GM23248 (cell line): ENCODE measurements at regions not wholly inside any gene's neighbourhood (a gene's known extent, or its start where the extent isn't known, plus 50 kb on each side); places are given as distances from the start of the nearest gene placed in this dataset.

Experiments
- DNase-seq: peaks from one replicate; pipeline ENCODE4 v3.0.0-alpha.2; 2015
- H2AFZ ChIP-seq: fragments of 200-600 bp; sonication (generic); 2 replicates; pipeline ENCODE4 v1.6.1; 2016; ENCODE audit warnings: antibody characterized with exemption
- H3F3A ChIP-seq: fragments of 200-600 bp; sonication (generic); 2 replicates; pipeline ENCODE4 v1.6.1; 2016; ENCODE audit warnings: mild to moderate bottlenecking, antibody characterized with exemption, mixed run types; ENCODE audit not compliant: insufficient read depth
- H3K27ac ChIP-seq: fragments of 200-600 bp; sonication (generic); 2 replicates; pipeline ENCODE4 v1.5.1; 2016; ENCODE audit warnings: mild to moderate bottlenecking
- H3K27me3 ChIP-seq: fragments of 200-600 bp; sonication (generic); replicated peaks from 2 replicates; pipeline ENCODE4 v1.6.1; 2016; ENCODE audit warnings: mild to moderate bottlenecking; ENCODE audit not compliant: insufficient read depth
- H3K36me3 ChIP-seq: fragments of 200-600 bp; sonication (generic); 2 replicates; pipeline ENCODE4 v1.6.1; 2016; ENCODE audit warnings: low read depth, mild to moderate bottlenecking
- H3K4me1 ChIP-seq: fragments of 200-600 bp; sonication (generic); 2 replicates; pipeline ENCODE4 v1.6.1; 2016; ENCODE audit warnings: mild to moderate bottlenecking; ENCODE audit not compliant: insufficient read depth
- H3K4me2 ChIP-seq: fragments of 200-600 bp; sonication (generic); one replicate; pipeline ENCODE4 v1.6.1; 2016; ENCODE audit warnings: mild to moderate bottlenecking; ENCODE audit not compliant: unreplicated experiment
- H3K4me3 ChIP-seq: fragments of 200-600 bp; sonication (generic); 2 replicates; pipeline ENCODE4 v1.5.1; 2016; ENCODE audit warnings: mild to moderate bottlenecking
- H3K79me2 ChIP-seq: fragments of 200-600 bp; sonication (generic); 2 replicates; pipeline ENCODE4 v1.6.1; 2016; ENCODE audit warnings: mild to moderate bottlenecking; ENCODE audit not compliant: insufficient read depth
- H3K9ac ChIP-seq: fragments of 200-600 bp; sonication (generic); 2 replicates; pipeline ENCODE4 v1.6.1; 2016; ENCODE audit warnings: mild to moderate bottlenecking
- H3K9me2 ChIP-seq: fragments of 200-600 bp; sonication (generic); 2 replicates; pipeline ENCODE4 v1.6.1; 2016; ENCODE audit warnings: mixed run types, mild to moderate bottlenecking, moderate library complexity; ENCODE audit not compliant: insufficient read depth
- H3K9me3 ChIP-seq: fragments of 200-600 bp; sonication (generic); one replicate; pipeline ENCODE4 v1.6.1; 2017; ENCODE audit warnings: low read depth
- H4K20me1 ChIP-seq: fragments of 200-600 bp; sonication (generic); 2 replicates; pipeline ENCODE4 v1.6.0; 2016; ENCODE audit not compliant: insufficient read depth
- EZH2 ChIP-seq: fragments of 200-600 bp; sonication (generic); IDR thresholded peaks from 2 replicates; pipeline ENCODE4 v1.6.1; 2018; ENCODE audit warnings: antibody characterized with exemption, mild to moderate bottlenecking; ENCODE audit not compliant: insufficient read depth, poor library complexity, severe bottlenecking
- EZH2phosphoT487 ChIP-seq: fragments of 200-600 bp; sonication (generic); IDR thresholded peaks from 2 replicates; pipeline ENCODE4 v1.6.1; 2018; ENCODE audit warnings: antibody characterized with exemption, moderate library complexity, mild to moderate bottlenecking, low read depth; ENCODE audit not compliant: insufficient read depth
- WGBS, 2 experiments: methylation state at CpG; one replicate each; pipeline ENCODE4 v1.1.6; 2015 to 2017; ENCODE audit warnings: low lambda C conversion rate in 2 of 2, low coverage in 1 of 2; ENCODE audit errors: missing lambda C conversion rate in 2 of 2; 5-methylcytosine and 5-hydroxymethylcytosine counted together
- in situ Hi-C: fragments of 300-500 bp; cut with MboI; formaldehyde crosslinking; loops from 2 replicates; pipeline ENCODE4 v1.15.0; 2020

- H3K9me3 ChIP-seq = no peaks in the 10 kb centered on the region
- H3K4me3 ChIP-seq = no peak overlapping the region
- in situ Hi-C loops = no loop called here
- H3F3A ChIP-seq = no peaks in the 10 kb centered on the region
- WGBS, 2 experiments = 16 to 29% methylated on average over 1 of the region's 1 CpG
- no peak overlapping the region for H3K27ac ChIP-seq
- H3K27me3 ChIP-seq = no peaks in the 10 kb centered on the region
- no peak for DNase-seq
- H3K79me2 ChIP-seq = no peaks in the 10 kb centered on the region
- no peaks in the 10 kb centered on the region for H3K4me1 ChIP-seq
- H3K4me2 ChIP-seq = no peak overlapping the region
- no peak overlapping the region for H2AFZ ChIP-seq
- H4K20me1 ChIP-seq = no peaks in the 10 kb centered on the region
- TF ChIP-seq EZH2 (no peak), EZH2phosphoT487 (no peak)
- no peak overlapping the region for H3K9ac ChIP-seq
- H3K36me3 ChIP-seq = no peaks in the 10 kb centered on the region
- no peaks in the 10 kb centered on the region for H3K9me2 ChIP-seq
Observed at GRCh38 chr5:120917214-120917758, 453.2 kb downstream of the PRR16 start.

- H2AFZ ChIP-seq = no peak overlapping the region
- no peaks in the 10 kb centered on the region for H4K20me1 ChIP-seq
- peak; percentile 5 for DNase-seq
- no peaks in the 10 kb centered on the region for H3K9me3 ChIP-seq
- WGBS, 2 experiments = 93 to 94% methylated on average over 2 of the region's 2 CpGs
- in situ Hi-C loops = no loop called here
- H3K4me3 ChIP-seq = no peak overlapping the region
- no peaks in the 10 kb centered on the region for H3K79me2 ChIP-seq
- H3K27ac ChIP-seq = no peak overlapping the region
- H3K27me3 ChIP-seq = no peaks in the 10 kb centered on the region
- TF ChIP-seq EZH2 = no peak
- no peak for TF ChIP-seq EZH2phosphoT487
- H3K9me2 ChIP-seq = no peaks in the 10 kb centered on the region
- no peaks in the 10 kb centered on the region for H3K36me3 ChIP-seq
- H3K4me1 ChIP-seq = no peaks in the 10 kb centered on the region
- no peak overlapping the region for H3K9ac ChIP-seq
- no peak overlapping the region for H3K4me2 ChIP-seq
- no peaks in the 10 kb centered on the region for H3F3A ChIP-seq
Observed at GRCh38 chr5:120919017-120919416, 454.9 kb downstream of the PRR16 start.

GRCh38 chr5:120923026-120923425 lies 458.9 kb downstream of the PRR16 start:
- Histone ChIP-seq H3K4me1 (no peaks in the 10 kb centered on the region), H2AFZ (no peak overlapping the region), H3K9me2 (no peaks in the 10 kb centered on the region), H3K79me2 (no peaks in the 10 kb centered on the region), H3K9ac (no peak overlapping the region), H3K4me2 (no peak overlapping the region), H4K20me1 (no peaks in the 10 kb centered on the region), H3K4me3 (no peak overlapping the region), H3K27ac (no peak overlapping the region), H3F3A (no peaks in the 10 kb centered on the region), H3K9me3 (no peaks in the 10 kb centered on the region), H3K27me3 (no peaks in the 10 kb centered on the region), H3K36me3 (no peaks in the 10 kb centered on the region)
- in situ Hi-C loops = no loop called here
- 83 to 89% methylated on average over 3 of the region's 3 CpGs for WGBS, 2 experiments
- DNase-seq = no peak
- no peak for TF ChIP-seq EZH2phosphoT487
- TF ChIP-seq EZH2 = no peak

- no peaks in the 10 kb centered on the region for H3K79me2 ChIP-seq
- WGBS, 2 experiments = 76 to 90% methylated on average over 1 of the region's 1 CpG
- no peaks in the 10 kb centered on the region for H3K36me3 ChIP-seq
- H3K27me3 ChIP-seq = no peaks in the 10 kb centered on the region
- H3K9ac ChIP-seq = no peak overlapping the region
- H3K9me3 ChIP-seq = no peaks in the 10 kb centered on the region
- no peak overlapping the region for H3K4me2 ChIP-seq
- no peak for DNase-seq
- no peaks in the 10 kb centered on the region for H3K4me1 ChIP-seq
- H3K9me2 ChIP-seq = no peaks in the 10 kb centered on the region
- no peaks in the 10 kb centered on the region for H3F3A ChIP-seq
- H3K27ac ChIP-seq = no peak overlapping the region
- H3K4me3 ChIP-seq = no peak overlapping the region
- TF ChIP-seq EZH2 (no peak), EZH2phosphoT487 (no peak)
- H4K20me1 ChIP-seq = no peaks in the 10 kb centered on the region
- no peak overlapping the region for H2AFZ ChIP-seq
- in situ Hi-C loops = no loop called here
Observed at GRCh38 chr5:120926471-120926870, 462.4 kb downstream of the PRR16 start.
